ENCODE measurements at regions not wholly inside any gene's neighbourhood (a gene's known extent, or its start where the extent isn't known, plus 50 kb on each side); places are given as distances from the start of the nearest gene placed in this dataset.

- peaks cover 17% of the 10 kb centered on the region for H3K27me3 Mint-ChIP-seq
- H3K4me3 Mint-ChIP-seq: no peak overlapping the region
- H3K27ac Mint-ChIP-seq: no peak overlapping the region
- H3K36me3 Mint-ChIP-seq (ENCODE audit: low read depth): no peaks in the 10 kb centered on the region
- ChIA-PET POLR2A (no interaction called here), CTCF (no interaction called here)
- no peak overlapping the region for H3K27ac ChIP-seq (ENCODE audit: low read depth in 1 of 2, low read length in 2 of 2)
- H3K4me3 ChIP-seq (ENCODE audit: low read length): no peak overlapping the region
- no peaks in the 10 kb centered on the region for H3K4me1 ChIP-seq (ENCODE audit: insufficient read depth, low read length)
- no peaks in the 10 kb centered on the region for H3K36me3 ChIP-seq (ENCODE audit: insufficient read depth, low read length)
- DNase-seq (no peak), ATAC-seq (ENCODE audit: poor library complexity) (no peak)
- TF ChIP-seq CTCF (IDR thresholded peaks at IDR 0.05): no peak
- peaks cover 0 to 3% of the 10 kb centered on the region in 2 experiments for H3K27me3 ChIP-seq (ENCODE audit: control insufficient read depth in 1 of 2, insufficient read depth in 2 of 2, low read length in 2 of 2)
- no peaks in the 10 kb centered on the region for H3K9me3 ChIP-seq (ENCODE audit: control insufficient read depth in 1 of 2, insufficient read depth in 1 of 2, low read length in 2 of 2)
- intact Hi-C loops (cut with DNase I, micrococcal nuclease): no loop called here
- no peaks in the 10 kb centered on the region for H3K4me1 Mint-ChIP-seq (ENCODE audit: low read depth)
- H3K9me3 Mint-ChIP-seq: no peaks in the 10 kb centered on the region
Observed at GRCh38 chr11:31926106-31926505, 115.0 kb upstream of the PAX6 start.

- peaks cover 36% of the 10 kb centered on the region for H3K27me3 Mint-ChIP-seq
- intact Hi-C loops (cut with DNase I, micrococcal nuclease): no loop called here
- H3K4me1 Mint-ChIP-seq (ENCODE audit: low read depth): no peaks in the 10 kb centered on the region
- TF ChIP-seq CTCF (IDR thresholded peaks at IDR 0.05): no peak
- no peak overlapping the region for H3K4me3 Mint-ChIP-seq
- Histone ChIP-seq H3K9me3 (ENCODE audit: control insufficient read depth in 1 of 2, insufficient read depth in 1 of 2, low read length in 2 of 2) (no peaks in the 10 kb centered on the region), H3K36me3 (ENCODE audit: insufficient read depth, low read length) (no peaks in the 10 kb centered on the region), H3K27me3 (ENCODE audit: control insufficient read depth in 1 of 2, insufficient read depth in 2 of 2, low read length in 2 of 2) (peaks cover 0 to 3% of the 10 kb centered on the region in 2 experiments), H3K4me1 (ENCODE audit: insufficient read depth, low read length) (no peaks in the 10 kb centered on the region), H3K27ac (ENCODE audit: low read depth in 1 of 2, low read length in 2 of 2) (no peak overlapping the region), H3K4me3 (ENCODE audit: low read length) (no peak overlapping the region)
- no peaks in the 10 kb centered on the region for H3K36me3 Mint-ChIP-seq (ENCODE audit: low read depth)
- ChIA-PET POLR2A (no interaction called here), CTCF (no interaction called here)
- no peak overlapping the region for H3K27ac Mint-ChIP-seq
- ATAC-seq (ENCODE audit: poor library complexity): no peak
- no peaks in the 10 kb centered on the region for H3K9me3 Mint-ChIP-seq
- DNase-seq: no peak
Observed at GRCh38 chr11:31922450-31922849, 111.3 kb upstream of the PAX6 start.

- Mint-ChIP-seq H3K4me3 (no peak overlapping the region), H3K27ac (no peak overlapping the region), H3K27me3 (peaks cover 42% of the 10 kb centered on the region), H3K4me1 (ENCODE audit: low read depth) (no peaks in the 10 kb centered on the region), H3K36me3 (ENCODE audit: low read depth) (no peaks in the 10 kb centered on the region), H3K9me3 (no peaks in the 10 kb centered on the region)
- no peaks in the 10 kb centered on the region for H3K4me1 ChIP-seq (ENCODE audit: insufficient read depth, low read length)
- ChIA-PET CTCF (no interaction called here), POLR2A (no interaction called here)
- no peaks in the 10 kb centered on the region for H3K36me3 ChIP-seq (ENCODE audit: insufficient read depth, low read length)
- TF ChIP-seq CTCF (IDR thresholded peaks at IDR 0.05): no peak
- DNase-seq (no peak), ATAC-seq (ENCODE audit: poor library complexity) (no peak)
- H3K27me3 ChIP-seq (ENCODE audit: control insufficient read depth in 1 of 2, insufficient read depth in 2 of 2, low read length in 2 of 2): peaks cover 0 to 3% of the 10 kb centered on the region in 2 experiments
- intact Hi-C loops (cut with DNase I, micrococcal nuclease): no loop called here
- H3K27ac ChIP-seq (ENCODE audit: low read depth in 1 of 2, low read length in 2 of 2): no peak overlapping the region
- H3K9me3 ChIP-seq (ENCODE audit: control insufficient read depth in 1 of 2, insufficient read depth in 1 of 2, low read length in 2 of 2): no peaks in the 10 kb centered on the region
- H3K4me3 ChIP-seq (ENCODE audit: low read length): no peak overlapping the region
Observed at GRCh38 chr11:31921081-31921480, 110.0 kb upstream of the PAX6 start.

Measured in CD4-positive, alpha-beta T cell (primary cell).